Neural cell (in vitro differentiated cells): ENCODE measurements at regions not wholly inside any gene's neighbourhood (a gene's known extent, or its start where the extent isn't known, plus 50 kb on each side); places are given as distances from the start of the nearest gene placed in this dataset.

Experiments
- CTCF ChIP-seq: fragments of 450-650 bp; IDR thresholded peaks from 2 replicates; pipeline ENCODE4 v1.5.1; 2014; ENCODE audit warnings: antibody characterized with exemption, mild to moderate bottlenecking, moderate library complexity; ENCODE audit not compliant: poor library complexity, severe bottlenecking
- EP300 ChIP-seq: fragments of 450-650 bp; conservative IDR thresholded peaks from 2 replicates; pipeline ENCODE4 v1.6.1; 2014; ENCODE audit warnings: antibody characterized with exemption, mild to moderate bottlenecking, moderate library complexity; ENCODE audit not compliant: poor library complexity, severe bottlenecking
- EZH2 ChIP-seq: fragments of 200-600, 300-800 bp; shearing (Covaris generic), sonication (generic); IDR thresholded peaks from 2 replicates; pipeline ENCODE4 v1.6.1; 2014; ENCODE audit warnings: antibody characterized with exemption, low read length, borderline replicate concordance, mild to moderate bottlenecking; ENCODE audit not compliant: insufficient read depth, poor library complexity, severe bottlenecking
- MXI1 ChIP-seq: fragments of 450-650 bp; conservative IDR thresholded peaks from 2 replicates; pipeline ENCODE4 v1.6.1; 2014; ENCODE audit warnings: antibody characterized with exemption, mild to moderate bottlenecking; ENCODE audit not compliant: poor library complexity, severe bottlenecking
- POLR2AphosphoS5 ChIP-seq: IDR thresholded peaks from 2 replicates; pipeline ENCODE4 v1.6.1; 2012
- REST ChIP-seq: IDR thresholded peaks from 2 replicates; pipeline ENCODE4 v1.6.1; 2012; ENCODE audit warnings: borderline replicate concordance
- TAF1 ChIP-seq: IDR thresholded peaks from 2 replicates; pipeline ENCODE4 v1.6.1; 2012; ENCODE audit warnings: low read depth

- TF ChIP-seq CTCF (no peak), MXI1 (no peak), EP300 (no peak), POLR2AphosphoS5 (no peak), TAF1 (no peak), EZH2 (no peak), REST (no peak)
These were observed 248.6 kb upstream of the EPHA5 start for GRCh38 chr4:65918872-65919271.
